ENCODE measurements at regions not wholly inside any gene's neighbourhood (a gene's known extent, or its start where the extent isn't known, plus 50 kb on each side); places are given as distances from the start of the nearest gene placed in this dataset.

DNA sequence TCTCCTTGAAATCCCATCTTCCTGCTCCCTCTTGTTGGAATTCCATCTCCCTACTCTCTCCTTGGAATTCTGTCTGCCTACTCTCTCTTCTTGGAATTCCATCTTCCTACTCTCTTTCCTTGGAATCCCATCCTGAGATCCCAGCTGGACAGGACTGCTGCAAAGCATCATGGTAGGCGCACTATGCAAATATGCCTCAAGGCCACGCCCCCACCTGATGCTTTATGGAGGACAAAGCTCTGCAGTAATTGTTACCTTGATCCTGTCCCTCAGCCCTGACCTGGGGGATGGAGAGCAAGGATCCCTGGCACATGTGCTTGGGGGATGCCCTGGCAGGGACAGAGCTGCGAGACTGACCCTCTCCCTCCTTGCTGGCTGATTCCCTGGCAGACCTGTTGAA lies 185.6 kb downstream of the TBX5 start:
- TF ChIP-seq CBX3 (IDR thresholded peaks at IDR 0.05; ENCODE audit: low read depth) (no peak), POLR2AphosphoS5 (IDR thresholded peaks at IDR 0.05; ENCODE audit: low read depth, low read length) (no peak), ELF1 (IDR thresholded peaks at IDR 0.05; ENCODE audit: borderline replicate concordance, low read depth) (no peak), YY1 (IDR thresholded peaks at IDR 0.05; ENCODE audit: extremely low read depth, insufficient replicate concordance, low read depth, low read length) (no peak), SIN3A (IDR thresholded peaks at IDR 0.05; ENCODE audit: low read depth) (no peak), RAD21 (IDR thresholded peaks at IDR 0.05; ENCODE audit: low read depth) (no peak), CEBPB (IDR thresholded peaks at IDR 0.05; ENCODE audit: low read depth) (no peak), EZH2 (IDR thresholded peaks at IDR 0.05) (no peak), SP1 (IDR thresholded peaks at IDR 0.05; ENCODE audit: low read depth) (no peak), TCF7L2 (IDR thresholded peaks at IDR 0.05; ENCODE audit: borderline replicate concordance, extremely low read depth, insufficient read depth, insufficient read length) (no peak), ZNF274 (IDR thresholded peaks at IDR 0.05; ENCODE audit: low read depth, low read length) (no peak), EGR1 (IDR thresholded peaks at IDR 0.05; ENCODE audit: low read depth) (no peak)
- TF ChIP-seq, protein P1, sequence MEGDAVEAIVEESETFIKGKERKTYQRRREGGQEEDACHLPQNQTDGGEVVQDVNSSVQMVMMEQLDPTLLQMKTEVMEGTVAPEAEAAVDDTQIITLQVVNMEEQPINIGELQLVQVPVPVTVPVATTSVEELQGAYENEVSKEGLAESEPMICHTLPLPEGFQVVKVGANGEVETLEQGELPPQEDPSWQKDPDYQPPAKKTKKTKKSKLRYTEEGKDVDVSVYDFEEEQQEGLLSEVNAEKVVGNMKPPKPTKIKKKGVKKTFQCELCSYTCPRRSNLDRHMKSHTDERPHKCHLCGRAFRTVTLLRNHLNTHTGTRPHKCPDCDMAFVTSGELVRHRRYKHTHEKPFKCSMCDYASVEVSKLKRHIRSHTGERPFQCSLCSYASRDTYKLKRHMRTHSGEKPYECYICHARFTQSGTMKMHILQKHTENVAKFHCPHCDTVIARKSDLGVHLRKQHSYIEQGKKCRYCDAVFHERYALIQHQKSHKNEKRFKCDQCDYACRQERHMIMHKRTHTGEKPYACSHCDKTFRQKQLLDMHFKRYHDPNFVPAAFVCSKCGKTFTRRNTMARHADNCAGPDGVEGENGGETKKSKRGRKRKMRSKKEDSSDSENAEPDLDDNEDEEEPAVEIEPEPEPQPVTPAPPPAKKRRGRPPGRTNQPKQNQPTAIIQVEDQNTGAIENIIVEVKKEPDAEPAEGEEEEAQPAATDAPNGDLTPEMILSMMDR (IDR thresholded peaks at IDR 0.05 in 2 of 3, conservative IDR thresholded peaks at IDR 0.05 in 1 of 3; ENCODE audit: borderline replicate concordance in 1 of 3, insufficient read depth in 1 of 3, low read depth in 2 of 3, low read length in 2 of 3) = no peak
- TF ChIP-seq, protein P2, sequence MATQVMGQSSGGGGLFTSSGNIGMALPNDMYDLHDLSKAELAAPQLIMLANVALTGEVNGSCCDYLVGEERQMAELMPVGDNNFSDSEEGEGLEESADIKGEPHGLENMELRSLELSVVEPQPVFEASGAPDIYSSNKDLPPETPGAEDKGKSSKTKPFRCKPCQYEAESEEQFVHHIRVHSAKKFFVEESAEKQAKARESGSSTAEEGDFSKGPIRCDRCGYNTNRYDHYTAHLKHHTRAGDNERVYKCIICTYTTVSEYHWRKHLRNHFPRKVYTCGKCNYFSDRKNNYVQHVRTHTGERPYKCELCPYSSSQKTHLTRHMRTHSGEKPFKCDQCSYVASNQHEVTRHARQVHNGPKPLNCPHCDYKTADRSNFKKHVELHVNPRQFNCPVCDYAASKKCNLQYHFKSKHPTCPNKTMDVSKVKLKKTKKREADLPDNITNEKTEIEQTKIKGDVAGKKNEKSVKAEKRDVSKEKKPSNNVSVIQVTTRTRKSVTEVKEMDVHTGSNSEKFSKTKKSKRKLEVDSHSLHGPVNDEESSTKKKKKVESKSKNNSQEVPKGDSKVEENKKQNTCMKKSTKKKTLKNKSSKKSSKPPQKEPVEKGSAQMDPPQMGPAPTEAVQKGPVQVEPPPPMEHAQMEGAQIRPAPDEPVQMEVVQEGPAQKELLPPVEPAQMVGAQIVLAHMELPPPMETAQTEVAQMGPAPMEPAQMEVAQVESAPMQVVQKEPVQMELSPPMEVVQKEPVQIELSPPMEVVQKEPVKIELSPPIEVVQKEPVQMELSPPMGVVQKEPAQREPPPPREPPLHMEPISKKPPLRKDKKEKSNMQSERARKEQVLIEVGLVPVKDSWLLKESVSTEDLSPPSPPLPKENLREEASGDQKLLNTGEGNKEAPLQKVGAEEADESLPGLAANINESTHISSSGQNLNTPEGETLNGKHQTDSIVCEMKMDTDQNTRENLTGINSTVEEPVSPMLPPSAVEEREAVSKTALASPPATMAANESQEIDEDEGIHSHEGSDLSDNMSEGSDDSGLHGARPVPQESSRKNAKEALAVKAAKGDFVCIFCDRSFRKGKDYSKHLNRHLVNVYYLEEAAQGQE (IDR thresholded peaks at IDR 0.05; ENCODE audit: low read depth) = no peak
